Adrenal gland (tissue), 9 donors: ENCODE measurements at regions not wholly inside any gene's neighbourhood (a gene's known extent, or its start where the extent isn't known, plus 50 kb on each side); places are given as distances from the start of the nearest gene placed in this dataset.

Experiments used
- DNase-seq, 7 donors: peaks; one replicate each; pipeline ENCODE4 v3.0.0-alpha.2; 2019 to 2020
- H3K27ac ChIP-seq, 5 donors: fragments of 200-600 bp; sonication (generic) in 4 of 5; 1 replicate in 3 of 5; 2 replicates in 2 of 5; pipeline versions ENCODE4 v1.5.1 to v1.8.0; 2016 to 2020; ENCODE audit warnings: mild to moderate bottlenecking in 1 of 5
- H3K27me3 ChIP-seq: fragments of 200-600 bp; 2 replicates; pipeline ENCODE4 v1.8.0; 2021
- H3K36me3 ChIP-seq, 2 donors: fragments of 200-600 bp; replicated peaks in 1 of 2; 1 replicate in 1 of 2; 2 replicates in 1 of 2; pipeline versions ENCODE4 v1.5.1 to v1.8.0; 2018 to 2022
- H3K4me1 ChIP-seq, 2 donors: fragments of 200-600 bp; replicated peaks in 1 of 2; 1 replicate in 1 of 2; 2 replicates in 1 of 2; pipeline versions ENCODE4 v1.5.1 to v1.8.0; 2018 to 2021
- H3K4me3 ChIP-seq, 4 donors: fragments of 200-600 bp; sonication (generic) in 3 of 4; one replicate each; pipeline ENCODE4 v1.5.1; 2016 to 2018
- H3K9me3 ChIP-seq, 3 donors: fragments of 200-600 bp; sonication (generic) in 1 of 3; replicated peaks in 1 of 3; 1 replicate in 2 of 3; 2 replicates in 1 of 3; pipeline versions ENCODE4 v1.5.1 to v1.8.0; 2016 to 2021
- CTCF ChIP-seq, 6 experiments: fragments of 450-650 bp in 4 of 6; fragments of 200-600 bp in 2 of 6; sonication (generic) in 1 of 6; IDR thresholded peaks; 1 replicate in 5 of 6; 2 replicates in 1 of 6; pipeline versions ENCODE4 v1.5.1 to v1.8.0; 2016 to 2021; ENCODE audit warnings: antibody characterized with exemption in 6 of 6, mild to moderate bottlenecking in 2 of 6, moderate library complexity in 1 of 6
- POLR2A ChIP-seq, 2 donors: fragments of 450-650 bp; IDR thresholded peaks; one replicate each; pipeline ENCODE4 v1.6.1; 2017; ENCODE audit warnings: antibody characterized with exemption in 2 of 2, mild to moderate bottlenecking in 2 of 2, moderate library complexity in 1 of 2
- WGBS, 4 donors: extraction: QIAGEN DNeasy Blood & Tissue Kit in 2 of 4; methylation state at CpG; one replicate each; pipeline versions ENCODE4 v1.1.5 to v1.1.7; 2013 to 2017; 5-methylcytosine and 5-hydroxymethylcytosine counted together
- intact Hi-C, 2 donors: fragments of 100-400 bp; cut with DNase I; formaldehyde crosslinking; loops; one replicate each; pipeline versions ENCODE4 v1.14.1 to v1.15.0; 2022 to 2023
- donor health status: healthy with polysubstance abuse.
- donor health status: Bipolar disorder and iron deficiency.
- donor health status: DM: yes; HTN: yes; CAD: no.
- donor health status: DM: no; HTN: no; CAD: no.
- donor health status: DM: no; HTN: no; CAD: no.

- no peak for DNase-seq
- TF ChIP-seq POLR2A (IDR thresholded peaks at IDR 0.05), result no peak
- TF ChIP-seq CTCF (IDR thresholded peaks at IDR 0.05), result no peak
- WGBS, 4 donors, result 65 to 73% (median 68%) methylated on average over 7 to 8 of the region's 8 CpGs
- no peaks in the 10 kb centered on the region for H3K9me3 ChIP-seq
- no peak overlapping the region for H3K4me3 ChIP-seq
- intact Hi-C loops, result no loop called here
- no peak overlapping the region for H3K27ac ChIP-seq
- H3K4me1 ChIP-seq, result no peaks in the 10 kb centered on the region
- no peaks in the 10 kb centered on the region for H3K36me3 ChIP-seq
- H3K27me3 ChIP-seq, result no peaks in the 10 kb centered on the region
Observed at GRCh38 chr10:3010334-3010733, 57.0 kb upstream of the PFKP start.

- TF ChIP-seq CTCF (IDR thresholded peaks at IDR 0.05) (no peak), POLR2A (IDR thresholded peaks at IDR 0.05) (no peak)
- Histone ChIP-seq H3K36me3 (no peaks in the 10 kb centered on the region), H3K4me3 (no peak overlapping the region), H3K9me3 (no peaks in the 10 kb centered on the region), H3K4me1 (no peaks in the 10 kb centered on the region), H3K27me3 (no peaks in the 10 kb centered on the region), H3K27ac (no peak overlapping the region)
- 21 to 50% (median 42%) methylated on average over 4 to 6 of the region's 6 CpGs for WGBS, 4 donors
- intact Hi-C loops, result no loop called here
- no peak for DNase-seq
Observed at GRCh38 chr10:3009341-3009740, 58.0 kb upstream of the PFKP start.

GRCh38 chr10:3008518-3009195, 58.7 kb upstream of the PFKP start:
- intact Hi-C loops, result no loop called here
- no peaks in the 10 kb centered on the region for H3K9me3 ChIP-seq

GRCh38 chr10:3006607-3007006, 60.7 kb upstream of the PFKP start:
- Histone ChIP-seq H3K27me3 (no peaks in the 10 kb centered on the region), H3K4me3 (no peak overlapping the region), H3K9me3 (no peaks in the 10 kb centered on the region), H3K4me1 (no peaks in the 10 kb centered on the region), H3K36me3 (no peaks in the 10 kb centered on the region), H3K27ac (no peak overlapping the region)
- TF ChIP-seq POLR2A (IDR thresholded peaks at IDR 0.05), result no peak
- no peak for TF ChIP-seq CTCF (IDR thresholded peaks at IDR 0.05)
- WGBS, 4 donors, result 64 to 90% (median 77%) methylated on average over 1 of the region's 1 CpG
- intact Hi-C loops, result no loop called here
- no peak for DNase-seq

More at GRCh38 chr10:3008518-3009195, 58.7 kb upstream of the PFKP start:
- TF ChIP-seq CTCF (IDR thresholded peaks at IDR 0.05) (no peak), POLR2A (IDR thresholded peaks at IDR 0.05) (no peak)
- no peaks in the 10 kb centered on the region for H3K4me1 ChIP-seq
- no peak for DNase-seq
- no peaks in the 10 kb centered on the region for H3K36me3 ChIP-seq
- 50 to 60% (median 56%) methylated on average over 12 of the region's 12 CpGs for WGBS, 4 donors
- no peak overlapping the region for H3K4me3 ChIP-seq
- H3K27me3 ChIP-seq, result no peaks in the 10 kb centered on the region
- H3K27ac ChIP-seq, result no peak overlapping the region
